ENCODE measurements at regions not wholly inside any gene's neighbourhood (a gene's known extent, or its start where the extent isn't known, plus 50 kb on each side); places are given as distances from the start of the nearest gene placed in this dataset.

- Histone ChIP-seq H3K27ac (no peak overlapping the region), H3K4me3 (no peak overlapping the region), H3K36me3 (no peaks in the 10 kb centered on the region), H3K4me1 (peaks cover 0 to 8% (median 0%) of the 10 kb centered on the region in 4 donors), H3K27me3 (no peaks in the 10 kb centered on the region), H3K9me3 (no peaks in the 10 kb centered on the region)
- intact Hi-C loops (cut with DNase I; ENCODE audit: low total_unique reads), result no loop called here
- no peak for TF ChIP-seq CTCF (IDR thresholded peaks at IDR 0.05)
- TF ChIP-seq POLR2A (IDR thresholded peaks at IDR 0.05), result no peak
- TF ChIP-seq EP300 (IDR thresholded peaks at IDR 0.05), result no peak
- no peak for TF ChIP-seq POLR2AphosphoS5 (IDR thresholded peaks at IDR 0.05)
- WGBS, 5 donors, result 66 to 75% (median 70%) methylated on average over 6 of the region's 6 CpGs
- DNase-seq, result no peak
Observed at GRCh38 chr6:132952031-132952867, 137.9 kb downstream of the RPS12 start.

GRCh38 chr6:132952986-132953385, 138.6 kb downstream of the RPS12 start:
- H3K36me3 ChIP-seq, result no peaks in the 10 kb centered on the region
- DNase-seq, result no peak
- no peak for TF ChIP-seq CTCF (IDR thresholded peaks at IDR 0.05)
- TF ChIP-seq POLR2A (IDR thresholded peaks at IDR 0.05), result no peak
- TF ChIP-seq EP300 (IDR thresholded peaks at IDR 0.05), result no peak
- no peak for TF ChIP-seq POLR2AphosphoS5 (IDR thresholded peaks at IDR 0.05)
- H3K27me3 ChIP-seq, result no peaks in the 10 kb centered on the region
- intact Hi-C loops (cut with DNase I; ENCODE audit: low total_unique reads), result no loop called here
- H3K27ac ChIP-seq, result no peak overlapping the region
- H3K4me1 ChIP-seq, result peaks cover 0 to 8% (median 0%) of the 10 kb centered on the region in 4 donors
- 59 to 70% (median 61%) methylated on average over 3 of the region's 3 CpGs for WGBS, 5 donors
- no peaks in the 10 kb centered on the region for H3K9me3 ChIP-seq
- H3K4me3 ChIP-seq, result no peak overlapping the region

- intact Hi-C loops (cut with DNase I; ENCODE audit: low total_unique reads), result no loop called here
- no peak for DNase-seq
- Histone ChIP-seq H3K4me3 (no peak overlapping the region), H3K27ac (no peak overlapping the region), H3K9me3 (no peaks in the 10 kb centered on the region), H3K4me1 (peaks cover 0 to 8% (median 0%) of the 10 kb centered on the region in 4 donors), H3K27me3 (no peaks in the 10 kb centered on the region), H3K36me3 (no peaks in the 10 kb centered on the region)
- whole genome bisulfite sequencing, 5 donors, result 77 to 88% (median 86%) methylated on average over 9 of the region's 9 CpGs
- TF ChIP-seq EP300 (IDR thresholded peaks at IDR 0.05) (no peak), POLR2A (IDR thresholded peaks at IDR 0.05) (no peak), POLR2AphosphoS5 (IDR thresholded peaks at IDR 0.05) (no peak), CTCF (IDR thresholded peaks at IDR 0.05) (no peak)
Observed at GRCh38 chr6:132954222-132954621, 139.9 kb downstream of the RPS12 start.

- intact Hi-C loops (cut with DNase I; ENCODE audit: low total_unique reads), result no loop called here
- no peak for DNase-seq
- TF ChIP-seq EP300 (IDR thresholded peaks at IDR 0.05), result no peak
- no peak for TF ChIP-seq CTCF (IDR thresholded peaks at IDR 0.05)
- TF ChIP-seq POLR2AphosphoS5 (IDR thresholded peaks at IDR 0.05), result no peak
- TF ChIP-seq POLR2A (IDR thresholded peaks at IDR 0.05), result no peak
Observed at GRCh38 chr6:132954936-132955335, 140.6 kb downstream of the RPS12 start.

More at GRCh38 chr6:132954936-132955335, 140.6 kb downstream of the RPS12 start:
- no peaks in the 10 kb centered on the region for H3K36me3 ChIP-seq
- H3K9me3 ChIP-seq, result no peaks in the 10 kb centered on the region
- H3K4me3 ChIP-seq, result no peak overlapping the region
- H3K27ac ChIP-seq, result no peak overlapping the region
- no peaks in the 10 kb centered on the region for H3K27me3 ChIP-seq
- H3K4me1 ChIP-seq, result peaks cover 0 to 8% (median 0%) of the 10 kb centered on the region in 4 donors
- WGBS, 5 donors, result 69 to 82% (median 79%) methylated on average over 5 of the region's 5 CpGs
